Activated naive CD4-positive, alpha-beta T cell treated with anti-CD3 and anti-CD28 coated beads, Interleukin-2, amount 50 U/mL, for 72 hours (primary cell): ENCODE measurements at regions not wholly inside any gene's neighbourhood (a gene's known extent, or its start where the extent isn't known, plus 50 kb on each side); places are given as distances from the start of the nearest gene placed in this dataset.
"Not testable (repeated sequence)": the region's sequence is repeated elsewhere in the genome, so short reads cannot be mapped to it uniquely, and the experiment has no call there.

Experiments
- ATAC-seq, 2 donors: fragments of 150-1000 bp; cut with Tn5 transposase; 2 replicates each; pipeline ENCODE4 v1.10.0; 2021; ENCODE audit warnings: mild to moderate bottlenecking in 2 of 2, moderate library complexity in 2 of 2
- DNase-seq, 2 donors: peaks; one replicate each; pipeline ENCODE4 v3.0.0; 2021 to 2022; ENCODE audit warnings: low spot score in 2 of 2
- H3K27ac Mint-ChIP-seq, 2 donors: one replicate each; pipeline ENCODE4 v1.8.0; 2022; ENCODE audit warnings: mild to moderate bottlenecking in 2 of 2, mixed read lengths in 2 of 2
- H3K36me3 Mint-ChIP-seq, 2 donors: one replicate each; pipeline ENCODE4 v1.8.0; 2022; ENCODE audit warnings: mixed read lengths in 2 of 2
- H3K9me3 Mint-ChIP-seq, 2 donors: one replicate each; pipeline ENCODE4 v1.8.0; 2022; ENCODE audit warnings: mixed read lengths in 2 of 2

DNA sequence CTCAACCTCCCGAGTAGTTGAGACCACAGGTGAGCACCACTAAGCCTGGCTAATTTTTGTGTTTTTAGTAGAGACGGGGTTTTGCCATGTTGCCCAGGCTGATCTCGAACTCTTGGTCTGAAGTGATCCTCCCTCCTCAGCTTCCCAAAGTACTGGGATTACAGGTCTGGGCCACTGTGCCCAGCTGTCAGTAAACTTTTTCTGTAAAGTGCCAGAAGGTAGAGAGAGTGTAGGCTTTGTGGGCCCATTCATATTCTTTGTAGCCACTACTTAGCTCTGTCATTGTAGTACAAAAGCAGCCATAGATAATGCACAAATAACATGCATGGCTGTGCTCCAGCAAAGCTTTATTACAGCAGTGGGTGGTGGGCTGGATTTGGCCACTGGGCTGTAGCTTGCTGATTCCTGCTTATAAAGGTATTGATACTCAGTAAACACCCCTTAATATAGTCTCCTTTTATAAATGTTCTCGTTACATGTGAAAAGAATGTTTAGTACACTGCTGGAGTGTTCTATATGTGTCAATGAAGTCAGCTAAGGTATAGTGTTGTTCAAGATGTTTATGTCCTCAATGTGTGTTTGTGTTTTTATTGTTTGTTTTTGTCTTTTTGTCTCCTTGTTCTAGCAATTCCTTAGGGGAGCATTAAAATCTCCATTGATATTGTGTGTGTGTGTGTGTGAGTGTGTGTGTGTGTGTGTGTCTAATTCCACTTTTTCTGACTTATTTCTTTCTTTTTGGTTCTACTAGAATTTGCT lies 644.7 kb upstream of the DPP6 start:
- ATAC-seq (no peak), DNase-seq (no peak)
- Mint-ChIP-seq H3K27ac (no peak overlapping the region), H3K36me3 (peaks cover 6 to 10% of the 10 kb centered on the region in 2 donors), H3K9me3 (peaks cover 25 to 29% of the 10 kb centered on the region in 2 donors)

GRCh38 chr7:153408360-153409335 lies 643.5 kb upstream of the DPP6 start:
- DNase-seq (no peak), ATAC-seq (no peak)
- H3K36me3 Mint-ChIP-seq, result peaks cover 6 to 21% of the 10 kb centered on the region in 2 donors
- peaks cover 30 to 33% of the 10 kb centered on the region in 2 donors for H3K9me3 Mint-ChIP-seq
- no peak overlapping the region for H3K27ac Mint-ChIP-seq

- Mint-ChIP-seq H3K36me3 (peaks cover 6 to 21% of the 10 kb centered on the region in 2 donors), H3K9me3 (peaks cover 28 to 33% of the 10 kb centered on the region in 2 donors)
- ATAC-seq, DNase-seq, H3K27ac Mint-ChIP-seq: not testable (repeated sequence)
Observed at GRCh38 chr7:153409567-153410342, 642.4 kb upstream of the DPP6 start.

- not testable (repeated sequence) for ATAC-seq, DNase-seq, H3K27ac Mint-ChIP-seq
- Mint-ChIP-seq H3K36me3 (peaks cover 6 to 21% of the 10 kb centered on the region in 2 donors), H3K9me3 (peaks cover 28 to 29% of the 10 kb centered on the region in 2 donors)
Observed at GRCh38 chr7:153410997-153411642, 641.1 kb upstream of the DPP6 start.

DNA sequence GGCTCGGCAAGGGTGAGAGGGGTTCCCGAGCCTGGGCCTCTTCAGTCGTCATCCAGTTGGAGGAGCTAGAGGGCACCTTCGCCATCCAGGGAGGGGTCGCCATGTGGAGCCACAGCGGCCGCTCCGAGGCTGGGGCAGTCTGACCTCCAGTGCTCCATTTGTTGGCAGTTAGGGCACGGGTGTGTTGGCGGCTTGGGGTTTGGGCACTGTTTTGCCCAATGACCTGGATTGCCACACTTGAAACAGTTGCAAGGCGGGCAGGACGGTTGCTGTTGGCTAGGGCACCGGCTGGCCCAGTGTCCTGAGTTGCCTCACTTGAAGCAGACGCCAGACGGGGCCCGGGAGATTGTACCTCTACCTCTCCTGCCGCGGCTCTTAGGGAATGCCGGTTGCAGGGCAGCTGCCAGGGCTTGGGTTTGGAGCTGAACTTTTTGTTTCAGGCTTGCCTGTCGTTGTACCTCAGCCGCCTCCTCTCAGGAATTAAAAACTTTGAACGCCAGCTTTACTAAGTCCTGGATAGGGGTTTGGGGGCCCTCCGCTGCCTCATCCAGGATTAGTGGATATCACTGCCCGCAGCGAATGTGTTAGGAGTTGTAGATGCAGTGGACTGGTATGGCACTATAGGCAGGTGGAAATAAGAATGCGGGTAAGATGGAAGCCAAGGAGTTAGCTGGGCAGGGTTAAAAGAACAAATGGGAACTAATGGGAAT lies 639.9 kb upstream of the DPP6 start:
- Mint-ChIP-seq H3K36me3 (peaks cover 6 to 21% of the 10 kb centered on the region in 2 donors), H3K9me3 (peaks cover 24 to 28% of the 10 kb centered on the region in 2 donors)
- not testable (repeated sequence) for ATAC-seq, DNase-seq, H3K27ac Mint-ChIP-seq

DNA sequence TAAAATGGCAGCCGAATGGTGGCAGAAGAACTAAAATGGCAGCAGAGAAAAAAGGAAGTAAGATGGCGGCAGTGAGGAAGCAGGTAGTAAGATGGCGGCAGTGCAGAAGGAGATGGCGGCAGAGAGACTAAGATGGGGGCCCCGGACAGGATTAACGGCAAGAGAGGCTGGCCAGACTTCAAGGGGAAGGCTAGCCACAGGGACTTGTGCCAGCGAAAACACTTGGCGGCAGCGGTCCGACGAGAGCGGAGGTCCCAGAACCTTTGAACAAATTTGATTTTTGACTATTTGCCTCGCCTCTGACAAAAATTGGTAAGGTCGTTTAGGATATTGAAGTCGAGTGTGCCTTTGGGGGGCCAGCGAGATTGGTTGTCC lies 639.4 kb upstream of the DPP6 start:
- DNase-seq, H3K27ac Mint-ChIP-seq, ATAC-seq: not testable (repeated sequence)
- Mint-ChIP-seq H3K9me3 (peaks cover 24 to 28% of the 10 kb centered on the region in 2 donors), H3K36me3 (peaks cover 6 to 21% of the 10 kb centered on the region in 2 donors)

DNA sequence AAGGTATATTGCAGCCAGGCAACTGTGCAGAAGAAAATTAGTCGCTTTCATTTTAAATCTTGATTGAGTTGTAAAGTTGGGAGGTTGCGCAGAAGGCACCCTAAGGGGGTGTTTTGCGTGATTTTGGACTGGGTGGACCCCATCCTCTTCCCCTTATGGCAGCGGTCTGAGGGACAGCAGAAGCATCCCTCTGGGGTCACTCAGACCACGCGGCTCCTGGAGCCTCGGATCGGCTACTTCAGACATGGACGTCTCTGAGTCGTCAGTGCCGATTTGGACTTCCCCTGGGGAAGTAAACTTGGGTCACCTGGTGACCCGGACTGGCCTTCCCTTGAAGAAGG lies 639.0 kb upstream of the DPP6 start:
- Mint-ChIP-seq H3K27ac (no peak overlapping the region), H3K36me3 (peaks cover 6 to 21% of the 10 kb centered on the region in 2 donors), H3K9me3 (peaks cover 24 to 27% of the 10 kb centered on the region in 2 donors)
- no peak for ATAC-seq
- DNase-seq, result no peak

- Mint-ChIP-seq H3K27ac (no peak overlapping the region), H3K9me3 (peaks cover 24% of the 10 kb centered on the region in 2 donors), H3K36me3 (peaks cover 6 to 21% of the 10 kb centered on the region in 2 donors)
- no peak for DNase-seq
- no peak for ATAC-seq
Observed at GRCh38 chr7:153413540-153414287, 638.5 kb upstream of the DPP6 start.

- no peak for DNase-seq
- Mint-ChIP-seq H3K27ac (no peak overlapping the region), H3K36me3 (peaks cover 6 to 21% of the 10 kb centered on the region in 2 donors), H3K9me3 (peaks cover 24% of the 10 kb centered on the region in 2 donors)
- ATAC-seq, result no peak
Observed at GRCh38 chr7:153414288-153414629, 637.9 kb upstream of the DPP6 start.

DNA sequence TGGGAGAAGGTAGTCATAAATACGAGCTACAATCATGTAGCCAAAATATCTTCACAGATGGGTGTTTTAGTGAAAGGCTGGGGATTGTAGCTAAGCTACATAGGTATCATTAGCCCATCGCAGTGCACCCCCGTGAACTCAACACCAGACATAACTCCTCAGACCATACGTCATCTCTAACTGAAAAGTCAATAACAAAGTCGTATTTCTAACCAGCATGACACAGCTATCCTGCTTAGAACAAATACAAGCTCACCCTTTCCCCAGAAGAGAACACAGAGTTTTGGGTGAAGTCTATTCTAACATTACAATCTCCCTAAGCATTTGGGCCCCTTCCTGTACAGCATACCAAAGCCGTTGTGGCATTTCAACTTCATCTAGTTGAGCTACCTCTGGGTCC lies 636.6 kb upstream of the DPP6 start:
- peaks cover 17 to 18% of the 10 kb centered on the region in 2 donors for H3K9me3 Mint-ChIP-seq
- no peak overlapping the region for H3K27ac Mint-ChIP-seq
- no peak for DNase-seq
- ATAC-seq, result no peak
- H3K36me3 Mint-ChIP-seq, result peaks cover 0 to 21% of the 10 kb centered on the region in 2 donors

DNA sequence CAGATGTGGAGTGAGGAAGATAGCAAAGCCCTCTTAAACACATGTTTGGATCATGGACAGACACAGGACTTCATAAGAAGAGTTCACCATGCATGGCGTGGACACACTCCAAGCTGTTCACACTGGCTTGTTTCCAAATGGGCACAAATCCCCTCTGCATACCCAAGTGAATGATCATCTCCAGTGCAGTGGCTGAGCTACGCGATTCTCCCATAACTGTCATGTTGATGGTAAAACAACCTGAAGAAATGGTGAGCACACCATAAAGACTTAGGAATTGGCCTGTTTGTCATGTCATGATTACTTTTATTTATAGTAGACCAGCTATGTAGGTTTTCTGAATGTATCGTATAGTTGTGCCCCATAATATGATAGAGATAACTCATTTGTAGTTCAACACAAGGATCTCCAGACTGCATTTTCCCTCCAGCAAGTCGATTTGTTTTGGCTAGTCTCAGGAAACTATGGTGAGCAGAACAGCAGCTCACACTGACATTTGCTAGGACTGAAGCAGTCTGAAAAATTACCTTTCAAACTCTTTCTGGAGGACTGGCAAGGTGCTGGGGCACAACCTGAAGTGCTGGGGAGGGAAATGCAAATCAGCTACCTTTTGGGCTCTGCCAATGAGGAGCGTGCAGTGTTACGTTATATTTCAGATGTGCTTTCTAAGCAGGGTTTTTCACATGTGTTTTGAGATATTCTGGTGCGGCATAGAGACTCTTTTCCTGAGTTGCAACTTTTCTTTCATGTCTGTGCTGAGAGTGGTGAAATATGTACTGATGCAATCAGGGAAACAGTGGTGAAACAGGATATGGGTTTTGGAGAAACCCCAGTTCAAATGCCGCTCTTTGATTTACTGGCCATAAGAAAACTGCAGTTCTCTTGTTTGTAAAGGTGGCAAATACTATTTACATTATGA lies 629.6 kb upstream of the DPP6 start:
- ATAC-seq, result no peak

GRCh38 chr7:153423210-153423590 lies 629.0 kb upstream of the DPP6 start:
- DNase-seq (no peak), ATAC-seq (no peak)
- peaks cover 0 to 3% of the 10 kb centered on the region in 2 donors for H3K9me3 Mint-ChIP-seq
- no peak overlapping the region for H3K27ac Mint-ChIP-seq
- H3K36me3 Mint-ChIP-seq, result no peaks in the 10 kb centered on the region

More for the DNA sequence above, 629.6 kb upstream of the DPP6 start:
- no peak for DNase-seq
- H3K27ac Mint-ChIP-seq, result peak overlapping the region in 1 of 2 donors; percentile 34
- H3K9me3 Mint-ChIP-seq, result peaks cover 0 to 3% of the 10 kb centered on the region in 2 donors
- H3K36me3 Mint-ChIP-seq, result no peaks in the 10 kb centered on the region

GRCh38 chr7:153430931-153431330 lies 621.3 kb upstream of the DPP6 start:
- no peak overlapping the region for H3K27ac Mint-ChIP-seq
- H3K9me3 Mint-ChIP-seq, result peaks cover 17 to 18% of the 10 kb centered on the region in 2 donors
- peaks cover 0 to 4% of the 10 kb centered on the region in 2 donors for H3K36me3 Mint-ChIP-seq
- ATAC-seq (no peak), DNase-seq (no peak)

DNA sequence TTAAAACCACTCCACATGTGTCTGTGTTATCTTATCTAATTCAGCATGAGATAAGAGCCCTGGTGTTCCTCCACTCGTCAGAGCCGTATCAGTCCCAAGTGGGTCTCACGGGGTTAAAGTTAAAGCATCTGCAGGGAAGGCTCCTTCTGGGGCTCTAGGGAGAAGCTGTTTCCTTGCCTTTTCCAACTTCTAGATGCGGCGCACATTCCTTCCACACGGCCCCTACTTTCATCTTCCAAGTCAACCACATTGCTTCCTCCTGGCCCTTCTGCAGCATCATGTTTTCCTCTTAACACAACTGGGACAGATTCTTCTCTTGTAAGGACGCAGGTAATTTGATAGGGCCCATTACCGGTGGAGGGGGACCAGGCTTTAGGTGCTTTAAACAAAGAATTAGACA lies 620.1 kb upstream of the DPP6 start:
- H3K27ac Mint-ChIP-seq, result no peak overlapping the region
- no peak for ATAC-seq
- peaks cover 22 to 24% of the 10 kb centered on the region in 2 donors for H3K9me3 Mint-ChIP-seq
- DNase-seq, result no peak
- peaks cover 0 to 4% of the 10 kb centered on the region in 2 donors for H3K36me3 Mint-ChIP-seq
